CD14-positive monocyte (primary cell): ENCODE measurements at regions not wholly inside any gene's neighbourhood (a gene's known extent, or its start where the extent isn't known, plus 50 kb on each side); places are given as distances from the start of the nearest gene placed in this dataset.

ENCODE experiments used
- DNase-seq, 3 donors: peaks; one replicate each; pipeline ENCODE4 v3.0.0-alpha.2; 2011 to 2022
- H2AFZ ChIP-seq: 2 replicates; pipeline ENCODE4 v1.6.0; 2012; ENCODE audit warnings: mild to moderate bottlenecking, low read depth, low read length, inconsistent platforms; ENCODE audit not compliant: insufficient read depth, poor library complexity, severe bottlenecking
- H3K27ac ChIP-seq, 2 donors: 1 replicate in 1 of 2; 2 replicates in 1 of 2; pipeline ENCODE4 v1.5.1; 2012 to 2013; ENCODE audit warnings: low read length in 2 of 2, control low read depth in 1 of 2, inconsistent platforms in 1 of 2, low read depth in 1 of 2, mild to moderate bottlenecking in 1 of 2
- H3K27me3 ChIP-seq, 2 donors: one replicate each; pipeline versions ENCODE4 v1.6.0 to v1.6.1; 2011 to 2013; ENCODE audit warnings: low read length in 2 of 2; ENCODE audit not compliant: control insufficient read depth in 2 of 2, insufficient read depth in 2 of 2
- H3K36me3 ChIP-seq, 2 donors: replicated peaks in 1 of 2; 1 replicate in 1 of 2; 2 replicates in 1 of 2; pipeline versions ENCODE4 v1.5.1 to v1.6.1; 2012 to 2013; ENCODE audit warnings: low read length in 2 of 2, control low read depth in 1 of 2, inconsistent platforms in 1 of 2, mild to moderate bottlenecking in 1 of 2; ENCODE audit not compliant: insufficient read depth in 2 of 2, control insufficient read depth in 1 of 2
- H3K4me1 ChIP-seq, 2 donors: 1 replicate in 1 of 2; 2 replicates in 1 of 2; pipeline versions ENCODE4 v1.5.1 to v1.6.1; 2012 to 2013; ENCODE audit warnings: low read length in 2 of 2, control low read depth in 1 of 2, inconsistent platforms in 1 of 2, mild to moderate bottlenecking in 1 of 2, moderate library complexity in 1 of 2; ENCODE audit not compliant: insufficient read depth in 2 of 2, control insufficient read depth in 1 of 2
- H3K4me2 ChIP-seq: replicated peaks from 2 replicates; pipeline ENCODE3; 2012; ENCODE audit warnings: low read length, moderate library complexity, mild to moderate bottlenecking; ENCODE audit not compliant: poor library complexity, severe bottlenecking; ENCODE audit errors: extremely low read depth
- H3K4me3 ChIP-seq, 3 experiments: fragments of 200-600 bp in 1 of 3; sonication (generic) in 1 of 3; replicated peaks in 1 of 3; 1 replicate in 2 of 3; 2 replicates in 1 of 3; pipeline ENCODE4 v1.5.1; 2011 to 2013; ENCODE audit warnings: low read length in 3 of 3, mild to moderate bottlenecking in 3 of 3, control low read depth in 2 of 3, low read depth in 2 of 3, inconsistent platforms in 1 of 3, moderate library complexity in 1 of 3
- H3K79me2 ChIP-seq: 2 replicates; pipeline ENCODE4 v1.6.0; 2012; ENCODE audit warnings: mild to moderate bottlenecking, control low read depth, inconsistent platforms, low read length, moderate library complexity; ENCODE audit not compliant: insufficient read depth
- H3K9ac ChIP-seq: 2 replicates; pipeline ENCODE4 v1.6.0; 2017; ENCODE audit warnings: low read length, mild to moderate bottlenecking; ENCODE audit not compliant: insufficient read depth, poor library complexity, severe bottlenecking
- H3K9me3 ChIP-seq, 2 donors: replicated peaks in 1 of 2; 1 replicate in 1 of 2; 2 replicates in 1 of 2; pipeline versions ENCODE4 v1.5.1 to v1.6.1; 2012 to 2013; ENCODE audit warnings: low read length in 2 of 2, control low read depth in 1 of 2; ENCODE audit not compliant: control insufficient read depth in 1 of 2, insufficient read depth in 1 of 2
- H4K20me1 ChIP-seq: 2 replicates; pipeline ENCODE4 v1.6.0; 2012; ENCODE audit warnings: mild to moderate bottlenecking, low read length, control low read depth, moderate library complexity; ENCODE audit not compliant: insufficient read depth
- H3K27ac Mint-ChIP-seq, 7 donors: one replicate each; pipeline ENCODE4 v1.8.0; 2020; ENCODE audit warnings: mild to moderate bottlenecking in 7 of 7, mixed read lengths in 7 of 7, moderate library complexity in 6 of 7, inconsistent platforms in 2 of 7
- H3K27me3 Mint-ChIP-seq, 3 donors: one replicate each; pipeline ENCODE4 v1.8.0; 2021 to 2022; ENCODE audit warnings: low read depth in 3 of 3, mild to moderate bottlenecking in 3 of 3, mixed read lengths in 3 of 3, moderate library complexity in 3 of 3, inconsistent platforms in 1 of 3
- H3K36me3 Mint-ChIP-seq, 2 donors: one replicate each; pipeline ENCODE4 v1.8.0; 2020; ENCODE audit warnings: mixed read lengths in 2 of 2, inconsistent platforms in 1 of 2, mild to moderate bottlenecking in 1 of 2
- H3K4me1 Mint-ChIP-seq: one replicate; pipeline ENCODE4 v1.8.0; 2020; ENCODE audit warnings: mild to moderate bottlenecking, mixed read lengths
- H3K4me3 Mint-ChIP-seq, 2 donors: one replicate each; pipeline ENCODE4 v1.8.0; 2020; ENCODE audit warnings: mild to moderate bottlenecking in 2 of 2, mixed read lengths in 2 of 2, moderate library complexity in 1 of 2
- H3K9me3 Mint-ChIP-seq, 7 donors: one replicate each; pipeline ENCODE4 v1.8.0; 2020 to 2022; ENCODE audit warnings: mixed read lengths in 7 of 7, mild to moderate bottlenecking in 6 of 7, moderate library complexity in 6 of 7, inconsistent platforms in 2 of 7
- WGBS: methylation state at CpG from one replicate; pipeline ENCODE4 v1.1.5; 2013; ENCODE audit warnings: missing lambda C conversion rate; ENCODE audit not compliant: insufficient coverage; 5-methylcytosine and 5-hydroxymethylcytosine counted together
- intact Hi-C, 2 donors: fragments of 100-400 bp; cut with micrococcal nuclease; formaldehyde crosslinking; loops; one replicate each; pipeline versions ENCODE4 v1.15.0 to v1.15.1; 2023
- TF ChIP-seq, protein P1 (sequence below): fragments of 200-600 bp; IDR thresholded peaks from one replicate; pipeline ENCODE4 v1.8.0; 2022; ENCODE audit warnings: antibody characterized with exemption, mild to moderate bottlenecking

DNA sequence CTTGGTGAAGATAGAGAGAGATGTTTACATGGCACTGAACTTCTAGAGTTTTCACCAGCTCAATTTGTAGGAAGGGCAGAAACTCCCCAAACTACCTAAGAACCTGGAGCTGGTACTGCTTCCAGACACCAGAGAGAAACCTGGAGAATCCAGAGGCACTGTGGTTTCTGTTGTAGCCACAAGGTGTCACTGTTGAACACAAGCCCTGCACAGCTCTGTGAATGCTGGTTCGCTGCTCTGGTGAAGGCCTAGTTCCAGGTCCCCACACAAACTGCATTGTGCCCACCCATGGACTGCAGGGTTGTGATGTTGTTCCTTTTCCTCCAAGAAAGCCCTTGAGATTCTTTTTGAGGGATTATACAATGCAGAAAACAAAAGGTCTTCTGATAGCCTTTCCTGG lies 150.5 kb upstream of the HS6ST1 start:
- H3K9ac ChIP-seq = no peak overlapping the region
- DNase-seq = no peak
- H4K20me1 ChIP-seq = no peaks in the 10 kb centered on the region
- TF ChIP-seq, protein P1, sequence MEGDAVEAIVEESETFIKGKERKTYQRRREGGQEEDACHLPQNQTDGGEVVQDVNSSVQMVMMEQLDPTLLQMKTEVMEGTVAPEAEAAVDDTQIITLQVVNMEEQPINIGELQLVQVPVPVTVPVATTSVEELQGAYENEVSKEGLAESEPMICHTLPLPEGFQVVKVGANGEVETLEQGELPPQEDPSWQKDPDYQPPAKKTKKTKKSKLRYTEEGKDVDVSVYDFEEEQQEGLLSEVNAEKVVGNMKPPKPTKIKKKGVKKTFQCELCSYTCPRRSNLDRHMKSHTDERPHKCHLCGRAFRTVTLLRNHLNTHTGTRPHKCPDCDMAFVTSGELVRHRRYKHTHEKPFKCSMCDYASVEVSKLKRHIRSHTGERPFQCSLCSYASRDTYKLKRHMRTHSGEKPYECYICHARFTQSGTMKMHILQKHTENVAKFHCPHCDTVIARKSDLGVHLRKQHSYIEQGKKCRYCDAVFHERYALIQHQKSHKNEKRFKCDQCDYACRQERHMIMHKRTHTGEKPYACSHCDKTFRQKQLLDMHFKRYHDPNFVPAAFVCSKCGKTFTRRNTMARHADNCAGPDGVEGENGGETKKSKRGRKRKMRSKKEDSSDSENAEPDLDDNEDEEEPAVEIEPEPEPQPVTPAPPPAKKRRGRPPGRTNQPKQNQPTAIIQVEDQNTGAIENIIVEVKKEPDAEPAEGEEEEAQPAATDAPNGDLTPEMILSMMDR = no peak
- no peak overlapping the region for H3K27ac Mint-ChIP-seq
- no peak overlapping the region for H2AFZ ChIP-seq
- H3K27me3 ChIP-seq = peaks cover 0 to 3% of the 10 kb centered on the region in 2 donors
- 80% methylated on average over 1 of the region's 1 CpG for WGBS
- H3K4me3 ChIP-seq = no peak overlapping the region
- H3K4me1 Mint-ChIP-seq = peaks cover 15% of the 10 kb centered on the region
- H3K4me1 ChIP-seq = peaks cover 16 to 18% of the 10 kb centered on the region in 2 donors
- H3K36me3 ChIP-seq = no peaks in the 10 kb centered on the region
- intact Hi-C loops = no loop called here
- no peak overlapping the region for H3K4me2 ChIP-seq
- peaks cover 30 to 58% (median 53%) of the 10 kb centered on the region in 7 donors for H3K9me3 Mint-ChIP-seq
- peaks cover 2 to 21% of the 10 kb centered on the region in 2 donors for H3K36me3 Mint-ChIP-seq
- peaks cover 5 to 6% (median 5%) of the 10 kb centered on the region in 3 donors for H3K27me3 Mint-ChIP-seq
- H3K79me2 ChIP-seq = no peaks in the 10 kb centered on the region
- no peak overlapping the region for H3K27ac ChIP-seq
- H3K4me3 Mint-ChIP-seq = no peak overlapping the region
- H3K9me3 ChIP-seq = peaks cover 51 to 61% of the 10 kb centered on the region in 2 donors

DNA sequence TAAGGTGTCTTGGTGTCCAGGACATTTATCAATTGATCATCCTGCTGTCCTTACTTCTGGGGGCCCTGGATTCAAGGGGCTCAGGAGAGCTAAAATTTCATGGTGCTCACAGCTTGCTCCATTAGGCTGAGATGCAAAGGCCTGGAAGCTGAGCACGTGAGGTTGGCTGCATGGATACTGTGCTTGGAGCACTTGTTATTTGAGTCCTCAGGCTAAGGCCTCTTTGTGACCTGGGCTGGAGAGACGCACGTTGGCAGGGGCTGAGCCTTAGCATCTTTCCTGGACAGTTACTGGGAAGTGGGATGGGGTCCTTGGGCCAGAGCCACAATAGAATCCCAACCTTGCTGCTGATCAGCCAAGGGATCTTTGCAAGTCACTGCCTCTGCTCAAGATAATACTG lies 151.2 kb upstream of the HS6ST1 start:
- peaks cover 0 to 3% of the 10 kb centered on the region in 2 donors for H3K27me3 ChIP-seq
- H3K9ac ChIP-seq = no peak overlapping the region
- H3K4me2 ChIP-seq = no peak overlapping the region
- H3K4me3 Mint-ChIP-seq = no peak overlapping the region
- no peaks in the 10 kb centered on the region for H3K79me2 ChIP-seq
- no peaks in the 10 kb centered on the region for H4K20me1 ChIP-seq
- H3K27ac Mint-ChIP-seq = no peak overlapping the region
- peaks cover 15% of the 10 kb centered on the region for H3K4me1 Mint-ChIP-seq
- H3K36me3 ChIP-seq = no peaks in the 10 kb centered on the region
- H3K9me3 Mint-ChIP-seq = peaks cover 30 to 58% (median 53%) of the 10 kb centered on the region in 7 donors
- no peak for DNase-seq
- peaks cover 8 to 11% (median 9%) of the 10 kb centered on the region in 3 donors for H3K27me3 Mint-ChIP-seq
- WGBS = 97% methylated on average over 3 of the region's 3 CpGs
- TF ChIP-seq, protein P1 = no peak
- intact Hi-C loops = no loop called here
- H2AFZ ChIP-seq = no peak overlapping the region
- H3K27ac ChIP-seq = no peak overlapping the region
- H3K4me3 ChIP-seq = peak overlapping the region in 1 of 3 experiments; percentile 5
- H3K9me3 ChIP-seq = peaks cover 51 to 61% of the 10 kb centered on the region in 2 donors
- peaks cover 16 to 18% of the 10 kb centered on the region in 2 donors for H3K4me1 ChIP-seq
- peaks cover 2 to 21% of the 10 kb centered on the region in 2 donors for H3K36me3 Mint-ChIP-seq
